Activated CD4-positive, alpha-beta T cell treated with anti-CD3 and anti-CD28 coated beads for 36 hours (primary cell): ENCODE measurements at regions not wholly inside any gene's neighbourhood (a gene's known extent, or its start where the extent isn't known, plus 50 kb on each side); places are given as distances from the start of the nearest gene placed in this dataset.
"Not testable (repeated sequence)": the region's sequence is repeated elsewhere in the genome, so short reads cannot be mapped to it uniquely, and the experiment has no call there.

Experiments
- ATAC-seq: fragments of 200-7000 bp; cut with Tn5 transposase; one replicate; pipeline ENCODE4 v1.10.0; 2021; ENCODE audit warnings: mild to moderate bottlenecking, moderate library complexity
- CTCF ChIA-PET: fragments of 350-600 bp; sonication (Branson Sonifier 250); formaldehyde crosslinking; loops from one replicate; lab custom pipeline; 2021; ENCODE audit warnings: antibody characterized with exemption; lab: Charles Lee
- POLR2A ChIA-PET: fragments of 350-600 bp; sonication (Branson Sonifier 250); formaldehyde crosslinking; loops from one replicate; lab custom pipeline; 2021; ENCODE audit warnings: antibody characterized with exemption, inconsistent platforms; lab: Charles Lee
- DNase-seq: peaks from one replicate; pipeline ENCODE4 v3.0.0-alpha.2; 2020
- H3K27ac Mint-ChIP-seq: one replicate; pipeline ENCODE4 v1.8.0; 2021; ENCODE audit warnings: mixed read lengths
- H3K27me3 Mint-ChIP-seq: one replicate; pipeline ENCODE4 v1.8.0; 2021; ENCODE audit warnings: mixed read lengths
- H3K36me3 Mint-ChIP-seq: one replicate; pipeline ENCODE4 v1.8.0; 2021; ENCODE audit warnings: low read depth, mixed read lengths
- H3K4me1 Mint-ChIP-seq: one replicate; pipeline ENCODE4 v1.8.0; 2021; ENCODE audit warnings: mixed read lengths
- H3K4me3 Mint-ChIP-seq: one replicate; pipeline ENCODE4 v1.8.0; 2021; ENCODE audit warnings: mild to moderate bottlenecking, moderate library complexity, mixed read lengths
- H3K9me3 Mint-ChIP-seq: one replicate; pipeline ENCODE4 v1.8.0; 2021; ENCODE audit warnings: low read depth, mixed read lengths
- intact Hi-C, 2 experiments: fragments of 100-400 bp; cut with DNase I in 1 of 2; cut with micrococcal nuclease in 1 of 2; formaldehyde crosslinking; loops; one replicate each; pipeline versions ENCODE4 v1.14.2 to v1.15.1; 2022 to 2024; cut with DNase I, micrococcal nuclease

DNA sequence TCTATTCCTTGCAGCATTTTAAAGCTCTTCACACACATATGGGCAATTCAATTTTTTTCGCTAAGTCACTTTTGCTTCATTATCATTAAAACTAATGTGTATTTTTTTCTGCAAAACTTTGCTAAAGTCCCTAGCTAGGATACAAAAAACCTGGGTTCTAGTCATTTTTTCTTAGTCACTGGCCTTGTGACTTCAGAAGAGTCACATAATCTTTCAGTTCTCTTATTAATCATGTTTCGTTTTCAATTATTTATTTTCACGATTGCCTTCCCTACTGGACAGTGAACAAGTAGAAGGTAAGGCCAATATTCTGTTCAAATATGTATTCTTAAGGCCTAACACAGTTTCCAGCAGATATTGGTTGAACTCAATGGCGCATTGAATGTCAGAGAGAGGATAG lies 60.9 kb upstream of the CYRIA start:
- Mint-ChIP-seq H3K4me1 (peaks cover 47% of the 10 kb centered on the region), H3K9me3 (no peaks in the 10 kb centered on the region)

DNA sequence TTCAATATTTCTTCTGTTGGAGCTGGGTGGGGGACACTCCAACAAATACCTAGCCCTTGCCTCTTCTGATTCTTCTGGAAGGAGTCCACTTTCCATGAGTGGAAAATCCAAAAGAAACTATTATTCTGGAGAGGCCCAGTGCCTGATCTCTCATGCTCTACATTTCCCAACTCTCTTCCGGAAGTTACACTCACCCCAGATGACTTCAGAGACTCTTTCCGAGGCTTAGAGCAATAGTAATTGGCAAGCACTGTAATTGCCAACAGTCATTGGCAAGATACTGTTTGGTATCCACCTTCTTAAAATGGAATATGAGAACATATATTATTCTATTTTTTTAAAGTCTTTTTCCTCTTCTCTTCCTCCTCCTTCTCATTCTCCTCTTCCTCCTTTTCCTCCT lies 60.5 kb upstream of the CYRIA start:
- ATAC-seq (no peak), DNase-seq (no peak)
- peaks cover 17% of the 10 kb centered on the region for H3K27me3 Mint-ChIP-seq
- no peak overlapping the region for H3K4me3 Mint-ChIP-seq
- no peaks in the 10 kb centered on the region for H3K9me3 Mint-ChIP-seq
- peak overlapping the region; percentile 61 for H3K27ac Mint-ChIP-seq
- ChIA-PET POLR2A (interaction anchor here (0.6 to 0.7 kb wide), 2 partner anchors 770 to 783 kb away, joined by 4 to 10 read pairs; no protein-coding TSS in a partner anchor), CTCF (interaction anchor here (1.0 kb wide), 1 partner anchor 18 kb away, joined by 4 read pairs; no protein-coding TSS in a partner anchor)
- intact Hi-C loops: loop anchor here (5.0 to 10.0 kb wide), 3 partner anchors 59 to 1551 kb away; partner anchors contain the start of genes CYRIA (in 1 of the 2), GEN1 (in 1 of the 2) and SMC6 (in 1 of the 2)
- H3K4me1 Mint-ChIP-seq: peaks cover 47% of the 10 kb centered on the region
- peaks cover 3% of the 10 kb centered on the region for H3K36me3 Mint-ChIP-seq

More for the DNA sequence above, 60.9 kb upstream of the CYRIA start:
- peaks cover 19% of the 10 kb centered on the region for H3K27me3 Mint-ChIP-seq
- H3K4me3 Mint-ChIP-seq: no peak overlapping the region
- H3K27ac Mint-ChIP-seq: peak overlapping the region; percentile 61
- ChIA-PET CTCF (interaction anchor here (1.0 kb wide), 1 partner anchor 18 kb away, joined by 4 read pairs; no protein-coding TSS in a partner anchor), POLR2A (interaction anchor here (0.6 to 0.7 kb wide), 2 partner anchors 770 to 783 kb away, joined by 4 to 10 read pairs; no protein-coding TSS in a partner anchor)
- peaks cover 3% of the 10 kb centered on the region for H3K36me3 Mint-ChIP-seq
- no peak for DNase-seq
- intact Hi-C loops: loop anchor here (5.0 to 10.0 kb wide), 3 partner anchors 59 to 1552 kb away; partner anchors contain the start of genes CYRIA (in 1 of the 2), GEN1 (in 1 of the 2) and SMC6 (in 1 of the 2)
- no peak for ATAC-seq

DNA sequence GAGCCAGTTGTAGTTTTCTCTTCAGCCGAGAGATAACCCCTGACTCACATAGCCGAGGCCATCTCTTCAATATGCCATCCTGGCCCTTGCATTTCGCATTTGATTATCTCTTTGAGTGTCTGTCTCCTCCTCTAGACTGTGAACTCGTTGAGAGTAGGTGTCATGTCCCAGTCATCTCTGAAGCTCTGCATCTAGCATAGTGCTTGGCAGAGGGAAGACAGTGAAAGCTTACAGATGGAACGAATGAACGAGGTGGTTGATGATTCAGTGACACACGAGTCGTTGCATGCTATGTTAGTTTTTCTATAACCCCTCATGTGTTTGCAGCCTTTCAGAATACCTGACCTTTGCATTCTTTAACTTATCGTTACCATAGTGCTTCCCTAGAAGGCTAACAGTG lies 59.9 kb upstream of the CYRIA start:
- Mint-ChIP-seq H3K9me3 (no peaks in the 10 kb centered on the region), H3K27me3 (peaks cover 20% of the 10 kb centered on the region), H3K4me1 (peaks cover 47% of the 10 kb centered on the region), H3K4me3 (no peak overlapping the region), H3K36me3 (peaks cover 3% of the 10 kb centered on the region), H3K27ac (peak overlapping the region; percentile 40)
- intact Hi-C loops: loop anchor here (1.0 to 10.0 kb wide), 5 partner anchors 22 to 1551 kb away; partner anchors contain the start of genes CYRIA (in 2 of the 2), GEN1 (in 1 of the 2) and SMC6 (in 1 of the 2)
- DNase-seq: peak; percentile 49
- ChIA-PET POLR2A (no interaction called here), CTCF (no interaction called here)
- peak; percentile 87 for ATAC-seq

DNA sequence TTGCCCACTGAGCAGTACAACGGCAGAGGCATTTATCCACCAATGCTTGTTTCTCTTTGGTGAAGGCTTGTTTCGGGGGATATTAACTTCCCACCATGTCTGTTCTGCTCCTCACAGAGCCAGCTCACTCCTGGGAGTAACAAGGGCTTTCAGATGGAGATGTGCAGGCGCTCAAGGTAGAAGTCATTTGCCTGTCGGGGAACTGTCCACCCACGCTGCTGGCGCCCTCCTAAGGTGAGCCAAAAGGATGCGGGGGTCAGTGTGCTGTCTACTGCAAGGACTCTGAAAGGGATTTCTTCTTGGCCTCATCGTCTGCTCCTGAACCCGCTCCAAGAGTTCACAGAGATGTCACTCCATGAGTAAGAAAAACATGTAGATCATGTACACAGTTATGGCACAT lies 57.0 kb upstream of the CYRIA start:
- CTCF ChIA-PET: no interaction called here
- Mint-ChIP-seq H3K4me3 (no peak overlapping the region), H3K27me3 (peaks cover 16% of the 10 kb centered on the region), H3K4me1 (peaks cover 30% of the 10 kb centered on the region), H3K9me3 (no peaks in the 10 kb centered on the region), H3K36me3 (peaks cover 3% of the 10 kb centered on the region), H3K27ac (no peak overlapping the region)
- ATAC-seq (no peak), DNase-seq (no peak)
- intact Hi-C loops: loop anchor here in 1 of 2 experiments (10.0 kb wide), 1 partner anchor 1548 kb away; no protein-coding TSS in a partner anchor
- POLR2A ChIA-PET: no interaction called here

DNA sequence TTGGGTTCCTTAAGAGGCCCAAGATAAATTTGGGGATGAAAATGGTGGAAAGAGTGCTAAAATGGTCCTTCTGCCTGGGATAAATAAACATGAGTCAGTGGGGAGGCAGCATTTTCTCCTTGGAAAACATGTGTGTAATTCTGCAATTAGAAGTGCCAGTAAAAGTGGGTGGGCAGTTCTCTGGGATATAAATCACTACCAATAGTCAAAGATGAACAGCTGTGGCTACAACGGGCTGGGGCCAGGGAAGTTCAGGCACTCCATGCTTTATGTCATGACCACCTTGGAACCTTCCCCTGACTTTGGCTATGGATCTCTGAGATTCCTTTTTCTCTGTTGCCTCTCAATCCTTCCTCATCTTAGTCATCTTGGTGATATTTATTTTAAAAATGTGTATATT lies 56.5 kb upstream of the CYRIA start:
- Mint-ChIP-seq H3K4me3 (no peak overlapping the region), H3K4me1 (peaks cover 26% of the 10 kb centered on the region), H3K36me3 (peaks cover 3% of the 10 kb centered on the region), H3K27ac (no peak overlapping the region), H3K9me3 (no peaks in the 10 kb centered on the region), H3K27me3 (peaks cover 16% of the 10 kb centered on the region)
- no peak for DNase-seq
- ATAC-seq: no peak
- intact Hi-C loops: loop anchor here in 1 of 2 experiments (10.0 kb wide), 1 partner anchor 1547 kb away; no protein-coding TSS in a partner anchor
- POLR2A ChIA-PET: no interaction called here
- CTCF ChIA-PET: no interaction called here

DNA sequence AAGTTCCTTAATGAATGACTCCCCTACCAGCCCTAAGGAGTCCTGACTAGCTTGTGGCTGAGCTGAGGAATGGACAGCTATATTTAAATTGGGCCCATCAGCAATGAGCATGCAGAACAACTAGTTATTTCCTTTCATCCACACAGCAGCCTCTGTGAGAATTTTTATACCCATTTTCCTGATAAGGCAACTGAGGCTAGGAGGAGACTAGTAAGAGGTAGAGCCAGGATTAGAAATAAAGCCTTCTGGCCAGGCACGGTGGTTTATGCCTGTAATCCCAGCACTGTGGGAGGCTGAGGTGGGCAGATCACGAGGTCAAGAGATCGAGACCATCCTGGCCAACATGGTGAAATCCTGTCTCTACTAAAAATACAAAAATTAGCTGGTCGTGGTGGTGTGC lies 55.9 kb upstream of the CYRIA start:
- POLR2A ChIA-PET, DNase-seq, H3K4me3 Mint-ChIP-seq, H3K9me3 Mint-ChIP-seq, H3K36me3 Mint-ChIP-seq, CTCF ChIA-PET, ATAC-seq, H3K27ac Mint-ChIP-seq: not testable (repeated sequence)
- H3K4me1 Mint-ChIP-seq: peaks cover 20% of the 10 kb centered on the region
- H3K27me3 Mint-ChIP-seq: peaks cover 16% of the 10 kb centered on the region
- intact Hi-C loops: loop anchor here in 1 of 2 experiments (10.0 kb wide), 1 partner anchor 1547 kb away; no protein-coding TSS in a partner anchor

DNA sequence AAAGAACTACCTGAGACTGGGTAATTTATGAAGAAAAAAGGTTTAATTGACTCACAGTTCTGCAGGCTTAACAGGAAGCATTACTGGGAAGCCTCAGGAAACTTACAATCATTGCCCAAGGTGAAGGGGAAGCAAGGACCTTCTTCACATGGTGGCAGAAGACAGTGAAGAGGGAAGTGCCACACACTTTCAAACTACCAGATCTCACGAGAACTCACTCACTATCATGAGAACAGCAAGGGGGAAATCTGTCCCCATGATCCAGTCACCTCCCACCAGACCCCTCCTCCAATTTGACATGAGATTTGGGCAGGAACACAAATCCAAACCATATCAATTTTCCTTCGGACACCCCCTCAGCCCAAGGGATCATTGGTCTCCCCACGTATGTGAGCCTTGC lies 55.1 kb upstream of the CYRIA start:
- DNase-seq, H3K4me3 Mint-ChIP-seq, POLR2A ChIA-PET, CTCF ChIA-PET, H3K36me3 Mint-ChIP-seq, ATAC-seq, H3K27ac Mint-ChIP-seq, H3K9me3 Mint-ChIP-seq: not testable (repeated sequence)
- peaks cover 19% of the 10 kb centered on the region for H3K27me3 Mint-ChIP-seq
- peaks cover 12% of the 10 kb centered on the region for H3K4me1 Mint-ChIP-seq
- intact Hi-C loops: loop anchor here in 1 of 2 experiments (10.0 kb wide), 1 partner anchor 1546 kb away; no protein-coding TSS in a partner anchor

DNA sequence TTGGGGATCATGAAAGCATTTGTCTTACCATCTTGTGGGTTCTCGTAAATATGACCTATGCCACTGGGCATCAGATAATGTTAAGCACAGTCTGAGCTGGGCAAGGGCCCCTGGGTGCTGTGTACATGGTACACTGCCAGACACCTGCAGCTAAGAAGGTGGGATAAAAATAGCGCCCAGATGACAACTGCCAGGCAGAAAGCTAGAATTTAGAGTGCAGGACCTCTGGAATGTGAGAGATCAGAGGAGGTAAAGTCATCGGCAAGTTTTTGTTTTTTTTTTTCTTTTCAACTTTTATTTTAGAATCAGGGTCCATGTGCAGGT lies 53.8 kb upstream of the CYRIA start:
- intact Hi-C loops: no loop called here
- peaks cover 2% of the 10 kb centered on the region for H3K4me1 Mint-ChIP-seq
- DNase-seq: no peak
- H3K36me3 Mint-ChIP-seq: no peaks in the 10 kb centered on the region
- no peak overlapping the region for H3K4me3 Mint-ChIP-seq
- no peaks in the 10 kb centered on the region for H3K9me3 Mint-ChIP-seq
- POLR2A ChIA-PET: no interaction called here
- H3K27ac Mint-ChIP-seq: no peak overlapping the region
- H3K27me3 Mint-ChIP-seq: peaks cover 14% of the 10 kb centered on the region
- CTCF ChIA-PET: interaction anchor here (1.8 kb wide), 2 partner anchors 38 to 65 kb away, joined by 4 to 5 read pairs; no protein-coding TSS in a partner anchor
- no peak for ATAC-seq

DNA sequence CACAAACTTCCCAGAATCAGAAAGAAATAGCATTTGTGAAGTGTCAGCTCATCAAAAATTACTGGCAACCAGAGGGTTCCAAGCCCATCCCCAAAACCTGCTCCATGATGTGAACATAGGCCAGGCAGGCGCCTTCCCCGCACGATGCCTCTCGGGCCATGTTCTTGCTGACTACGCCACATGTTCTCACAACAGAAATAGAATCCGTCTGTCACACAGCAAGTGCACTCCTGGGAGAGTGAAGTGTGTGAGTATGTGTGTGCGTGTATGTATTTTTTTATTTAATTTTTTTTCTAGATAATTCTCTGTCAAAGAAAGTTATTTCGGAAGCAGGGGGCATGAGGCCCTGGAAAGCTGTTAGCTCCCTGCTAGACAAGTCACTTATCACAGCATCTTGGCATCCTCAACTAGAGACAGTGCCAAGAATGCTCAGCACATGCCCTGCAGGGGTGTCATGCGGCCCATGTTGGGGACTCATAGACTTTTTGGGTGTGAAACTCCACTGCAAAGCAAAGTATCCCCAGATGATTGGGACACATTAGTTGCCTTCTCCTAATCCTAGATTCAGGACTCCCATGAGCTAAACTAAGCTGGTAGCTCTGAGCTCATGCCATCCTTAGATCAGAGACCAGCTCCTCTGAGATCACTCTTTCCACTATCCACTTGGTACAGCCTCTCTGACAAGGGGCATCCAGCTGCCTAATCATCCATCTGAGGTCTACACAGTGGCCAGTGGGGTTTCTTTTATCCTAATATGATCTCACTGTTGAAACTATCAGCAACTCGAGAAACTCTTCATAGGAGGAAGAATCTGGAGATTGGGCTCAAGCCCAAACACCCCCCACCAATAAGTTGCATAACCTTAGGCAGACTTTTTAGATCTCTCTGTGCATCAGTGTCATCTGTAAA lies 53.2 kb upstream of the CYRIA start:
- POLR2A ChIA-PET: no interaction called here
- peaks cover 9% of the 10 kb centered on the region for H3K27me3 Mint-ChIP-seq
- DNase-seq (no peak), ATAC-seq (no peak)
- no peak overlapping the region for H3K4me3 Mint-ChIP-seq
- no peaks in the 10 kb centered on the region for H3K9me3 Mint-ChIP-seq
- H3K27ac Mint-ChIP-seq: no peak overlapping the region
- intact Hi-C loops: no loop called here
- H3K36me3 Mint-ChIP-seq: no peaks in the 10 kb centered on the region
- CTCF ChIA-PET: interaction anchor here (0.6 to 1.8 kb wide), 4 partner anchors 18 to 64 kb away, joined by 3 to 5 read pairs (median 4); no protein-coding TSS in a partner anchor
- H3K4me1 Mint-ChIP-seq: no peaks in the 10 kb centered on the region

DNA sequence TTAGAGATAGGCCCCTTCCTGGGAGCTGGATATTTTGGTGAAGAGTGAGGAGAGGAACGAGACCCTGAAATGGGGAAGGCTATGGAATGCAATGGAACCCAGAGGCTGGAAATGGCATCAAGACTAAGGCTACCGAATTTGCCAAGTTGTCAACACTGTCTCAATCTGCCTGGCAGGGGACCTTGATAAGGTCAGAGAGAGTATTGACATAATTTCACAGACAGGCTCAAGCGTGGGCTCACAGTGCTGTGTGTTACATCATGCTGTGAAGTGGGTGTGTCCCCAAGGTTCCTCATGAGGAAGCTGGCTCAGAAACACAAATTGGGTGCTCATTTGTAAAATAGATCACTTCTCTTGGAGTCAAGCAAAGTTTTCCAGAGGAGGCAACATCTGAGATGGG lies 51.8 kb upstream of the CYRIA start:
- no peaks in the 10 kb centered on the region for H3K4me1 Mint-ChIP-seq
- H3K27me3 Mint-ChIP-seq: peaks cover 9% of the 10 kb centered on the region
- no peak overlapping the region for H3K27ac Mint-ChIP-seq
- no peaks in the 10 kb centered on the region for H3K9me3 Mint-ChIP-seq
- H3K36me3 Mint-ChIP-seq: no peaks in the 10 kb centered on the region
- DNase-seq: no peak
- ChIA-PET POLR2A (no interaction called here), CTCF (interaction anchor here (1.8 kb wide), 1 partner anchor 40 kb away, joined by 5 read pairs; no protein-coding TSS in a partner anchor)
- intact Hi-C loops: no loop called here
- H3K4me3 Mint-ChIP-seq: no peak overlapping the region
- no peak for ATAC-seq

DNA sequence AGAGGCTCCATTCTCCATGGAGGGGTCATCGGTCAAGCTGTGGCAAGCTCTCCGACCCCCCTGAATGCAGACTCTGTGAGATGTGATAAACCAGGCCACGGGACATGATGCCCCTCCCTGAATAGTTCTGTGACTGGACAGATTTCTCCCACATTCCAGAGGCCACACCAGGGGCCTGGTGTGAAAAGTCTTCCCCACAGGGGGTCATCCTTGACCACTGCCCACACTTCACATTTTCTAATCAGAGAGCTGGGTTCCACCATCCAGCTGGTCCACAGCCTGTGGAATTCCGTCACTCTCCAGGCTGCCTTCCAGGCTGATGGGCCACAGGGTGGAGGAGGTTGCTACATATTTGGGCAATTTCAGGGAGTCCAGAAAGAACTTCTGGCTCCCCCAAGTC lies 51.3 kb upstream of the CYRIA start:
- DNase-seq: no peak
- CTCF ChIA-PET: no interaction called here
- Mint-ChIP-seq H3K27me3 (peaks cover 9% of the 10 kb centered on the region), H3K4me3 (no peak overlapping the region), H3K36me3 (no peaks in the 10 kb centered on the region), H3K4me1 (no peaks in the 10 kb centered on the region), H3K27ac (no peak overlapping the region), H3K9me3 (no peaks in the 10 kb centered on the region)
- intact Hi-C loops: no loop called here
- no peak for ATAC-seq
- POLR2A ChIA-PET: no interaction called here
